22Rv1 (cell line): ENCODE measurements at regions not wholly inside any gene's neighbourhood (a gene's known extent, or its start where the extent isn't known, plus 50 kb on each side); places are given as distances from the start of the nearest gene placed in this dataset.

ENCODE experiments used
- H3K27ac ChIP-seq: fragments of 450-650 bp; 2 replicates; pipeline ENCODE4 v1.5.1; 2017
- CTCF ChIP-seq: fragments of 450-650 bp; IDR thresholded peaks from 2 replicates; pipeline ENCODE4 v1.5.1; 2017; ENCODE audit warnings: mild to moderate bottlenecking
- ZFX ChIP-seq: fragments of 450-650 bp; IDR thresholded peaks from 2 replicates; pipeline ENCODE4 v1.6.1; 2017; ENCODE audit warnings: antibody characterized with exemption, borderline replicate concordance

- no peak for TF ChIP-seq ZFX
- TF ChIP-seq CTCF, result no peak
These were observed 192.3 kb upstream of the RBMS3 start for GRCh38 chr3:29088579-29088978.

DNA sequence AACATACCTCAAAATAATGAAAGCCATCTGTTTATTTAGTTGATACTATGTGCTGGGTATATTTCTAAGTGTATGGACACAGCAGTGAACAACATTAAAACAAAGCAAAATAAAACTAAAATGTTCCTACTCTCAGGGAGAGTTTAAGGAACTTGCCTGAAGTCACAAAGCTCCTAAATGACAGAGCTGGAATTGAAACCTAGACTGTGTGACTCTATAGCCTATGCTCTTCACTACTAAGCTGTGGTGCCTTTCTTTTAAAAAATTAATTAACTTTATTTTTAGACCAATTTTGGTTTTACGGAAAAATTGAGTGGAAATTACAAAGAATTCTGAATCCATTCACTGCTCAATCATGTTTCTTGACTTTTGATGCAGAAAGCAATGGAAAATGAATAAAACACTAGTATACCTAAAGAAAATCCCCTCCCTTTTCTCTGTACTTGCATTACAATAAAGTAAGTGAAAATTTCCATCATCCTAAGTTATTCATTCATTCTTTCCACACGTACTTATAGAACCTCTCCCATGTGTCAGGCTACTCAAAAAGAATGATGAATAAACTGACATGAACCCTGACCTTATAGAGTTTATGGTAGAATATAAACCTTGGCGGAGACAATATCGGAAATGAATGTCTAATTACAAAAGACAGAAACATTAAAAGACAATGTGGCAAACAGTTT is 189.8 kb upstream of the RBMS3 start:
- TF ChIP-seq ZFX, result no peak
- no peak for TF ChIP-seq CTCF

More at GRCh38 chr3:29088579-29088978, 192.3 kb upstream of the RBMS3 start:
- H3K27ac ChIP-seq, result no peak overlapping the region

GRCh38 chr3:29091599-29092189 is 189.2 kb upstream of the RBMS3 start:
- H3K27ac ChIP-seq, result no peak overlapping the region
- TF ChIP-seq ZFX (no peak), CTCF (no peak)

More for the DNA sequence above, 189.8 kb upstream of the RBMS3 start:
- no peak overlapping the region for H3K27ac ChIP-seq

- H3K27ac ChIP-seq, result no peak overlapping the region
- TF ChIP-seq CTCF (no peak), ZFX (no peak)
These were observed 188.5 kb upstream of the RBMS3 start for GRCh38 chr3:29092348-29092747.

GRCh38 chr3:29099296-29099695 is 181.6 kb upstream of the RBMS3 start:
- TF ChIP-seq ZFX (no peak), CTCF (no peak)
- no peak overlapping the region for H3K27ac ChIP-seq

DNA sequence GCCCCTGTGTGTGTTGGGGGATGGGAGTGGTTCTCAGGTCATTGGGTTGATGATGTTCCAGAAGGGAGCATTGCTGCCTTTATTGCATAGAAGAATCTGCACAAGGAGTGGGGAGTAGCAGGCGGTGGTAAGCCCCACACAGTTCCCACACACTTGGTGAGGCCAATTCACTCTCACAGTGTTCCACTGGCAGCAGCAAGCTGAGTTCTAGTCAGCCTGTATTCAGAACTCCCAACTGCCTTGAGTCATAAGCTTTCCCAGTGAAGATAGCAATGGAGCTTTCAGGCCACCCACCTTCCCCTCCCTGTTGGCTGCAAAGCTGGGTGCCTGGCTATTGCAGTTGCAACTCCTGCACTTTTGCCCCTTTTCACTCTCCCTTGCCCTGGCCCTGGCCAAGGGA is 181.1 kb upstream of the RBMS3 start:
- H3K27ac ChIP-seq, result no peak overlapping the region
- TF ChIP-seq CTCF, result no peak
- no peak for TF ChIP-seq ZFX

DNA sequence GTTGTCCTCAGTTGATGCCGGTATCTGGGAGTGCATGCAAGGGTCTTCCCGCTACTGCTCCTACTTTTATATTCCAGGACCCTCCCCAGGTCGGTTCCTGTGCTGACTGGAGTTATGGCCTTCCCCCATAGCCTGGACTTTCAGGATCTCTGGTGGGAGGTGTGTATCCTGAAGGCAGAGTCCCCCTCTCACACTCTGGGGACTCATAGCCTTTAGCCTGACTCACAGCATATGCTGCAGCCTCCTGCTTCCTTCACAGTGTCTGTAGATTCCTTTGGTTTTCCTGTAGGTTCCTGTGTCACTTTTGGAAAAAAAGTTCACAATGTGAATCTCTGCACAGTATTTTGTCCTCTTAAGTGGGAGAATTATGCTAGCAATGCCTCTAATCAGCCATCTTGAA is 180.6 kb upstream of the RBMS3 start:
- TF ChIP-seq ZFX, result no peak
- TF ChIP-seq CTCF, result no peak
- no peak overlapping the region for H3K27ac ChIP-seq
